ENCODE measurements at regions not wholly inside any gene's neighbourhood (a gene's known extent, or its start where the extent isn't known, plus 50 kb on each side); places are given as distances from the start of the nearest gene placed in this dataset.

- no peaks in the 10 kb centered on the region for H3K36me3 ChIP-seq (ENCODE audit: control insufficient read depth in 2 of 2, extremely low read depth in 1 of 2, insufficient read depth in 2 of 2, low read length in 2 of 2)
- no peak overlapping the region for H3K27ac ChIP-seq (ENCODE audit: insufficient read depth, low read depth, low read length)
- no peaks in the 10 kb centered on the region for H3K9me3 ChIP-seq (replicated peaks; ENCODE audit: control insufficient read depth, insufficient read depth, low read length)
- dilution Hi-C loops (cut with MboI; ENCODE audit: extremely low pct_ligation_motif_present, low sequenced_read_pairs): no loop called here
- POLR2A ChIA-PET: no interaction called here
- CTCF ChIA-PET: no interaction called here
- no peak overlapping the region for H3K4me3 ChIP-seq (replicated peaks in 1 of 3; ENCODE audit: insufficient read depth in 1 of 3, low read depth in 1 of 3, low read length in 3 of 3)
- DNase-seq (ENCODE audit: low read depth, low spot score): no peak
- H3K4me2 ChIP-seq (ENCODE audit: insufficient read depth, low read length): no peak overlapping the region
- H4K20me1 ChIP-seq (replicated peaks; ENCODE audit: control insufficient read depth, extremely low read depth, insufficient read depth, low read length): no peaks in the 10 kb centered on the region
- peaks cover 41% of the 10 kb centered on the region for H3K4me1 ChIP-seq (ENCODE audit: control insufficient read depth, extremely low read depth, insufficient read depth, low read length)
- BruUV-seq (replicated peaks): no TSS peak
- no peaks in the 10 kb centered on the region for H3K79me2 ChIP-seq (ENCODE audit: control insufficient read depth, insufficient read depth, low read length)
- no peaks in the 10 kb centered on the region for H3K27me3 ChIP-seq (ENCODE audit: control insufficient read depth in 2 of 2, insufficient read depth in 2 of 2, low read length in 2 of 2)
- H3K9me1 ChIP-seq (replicated peaks; ENCODE audit: control insufficient read depth, extremely low read depth, insufficient read depth, low read length): no peaks in the 10 kb centered on the region
- H3K9ac ChIP-seq (replicated peaks; ENCODE audit: extremely low read depth, insufficient read depth, low read length): no peak overlapping the region
- FAIRE-seq: no peak
- intact Hi-C loops (cut with micrococcal nuclease): loop anchor here (10.0 kb wide), 1 partner anchor 167 kb away; no protein-coding TSS in a partner anchor
- TF ChIP-seq POLR2A (IDR thresholded peaks at IDR 0.05; ENCODE audit: low read depth, low read length) (no peak), JUN (IDR thresholded peaks at IDR 0.05; ENCODE audit: borderline replicate concordance, insufficient read depth, insufficient read length, low read depth) (no peak), MAX (IDR thresholded peaks at IDR 0.05; ENCODE audit: insufficient read depth, insufficient read length) (no peak), FOS (IDR thresholded peaks at IDR 0.05; ENCODE audit: borderline replicate concordance, insufficient read depth, low read length) (no peak), GATA2 (IDR thresholded peaks at IDR 0.05; ENCODE audit: insufficient read depth, insufficient read length, low read depth, low read length) (no peak), EZH2 (IDR thresholded peaks at IDR 0.05; ENCODE audit: borderline replicate concordance, low read depth, low read length, severe bottlenecking) (no peak), POLR2AphosphoS5 (IDR thresholded peaks at IDR 0.05; ENCODE audit: insufficient read depth, low read depth, low read length) (no peak), CTCF (IDR thresholded peaks at IDR 0.05; ENCODE audit: extremely low read depth in 1 of 2, insufficient read depth in 1 of 2, low read depth in 1 of 2, low read length in 2 of 2) (no peak)
- no peak overlapping the region for H2AFZ ChIP-seq (ENCODE audit: low read depth, low read length)
Measured at GRCh38 chr21:35208104-35208503, 159.0 kb upstream of the RUNX1 start.

Measured in endothelial cell of umbilical vein (primary cell).